Osteocyte (in vitro differentiated cells): ENCODE measurements at regions not wholly inside any gene's neighbourhood (a gene's known extent, or its start where the extent isn't known, plus 50 kb on each side); places are given as distances from the start of the nearest gene placed in this dataset.

Experiments used
- DNase-seq: peaks from one replicate; pipeline ENCODE4 v3.0.0; 2021; ENCODE audit warnings: mixed read lengths; ENCODE audit not compliant: unreplicated experiment; ENCODE audit errors: extremely low spot score
- H3K27ac Mint-ChIP-seq: one replicate; pipeline ENCODE4 v1.8.0; 2021; ENCODE audit warnings: mild to moderate bottlenecking, mixed read lengths; ENCODE audit not compliant: unreplicated experiment
- H3K27me3 Mint-ChIP-seq: one replicate; pipeline ENCODE4 v1.8.0; 2021; ENCODE audit warnings: mixed read lengths; ENCODE audit not compliant: unreplicated experiment
- H3K36me3 Mint-ChIP-seq: one replicate; pipeline ENCODE4 v1.8.0; 2021; ENCODE audit warnings: mixed read lengths; ENCODE audit not compliant: unreplicated experiment
- H3K4me1 Mint-ChIP-seq: one replicate; pipeline ENCODE4 v1.8.0; 2021; ENCODE audit warnings: mixed read lengths; ENCODE audit not compliant: unreplicated experiment
- H3K4me3 Mint-ChIP-seq: one replicate; pipeline ENCODE4 v1.8.0; 2021; ENCODE audit warnings: mild to moderate bottlenecking, moderate library complexity, mixed read lengths; ENCODE audit not compliant: unreplicated experiment
- H3K9me3 Mint-ChIP-seq: one replicate; pipeline ENCODE4 v1.8.0; 2021; ENCODE audit warnings: mixed read lengths; ENCODE audit not compliant: unreplicated experiment
- CTCF ChIP-seq: fragments of 200-600 bp; sonication (generic); IDR thresholded peaks from 2 replicates; pipeline ENCODE4 v1.5.0; 2021; ENCODE audit warnings: antibody characterized with exemption, mild to moderate bottlenecking, moderate library complexity

GRCh38 chrX:144648788-144649187 lies 598.5 kb upstream of the SPANXN1 start:
- TF ChIP-seq CTCF = no peak
- Mint-ChIP-seq H3K4me3 (no peak overlapping the region), H3K27me3 (no peaks in the 10 kb centered on the region), H3K4me1 (no peaks in the 10 kb centered on the region), H3K36me3 (no peaks in the 10 kb centered on the region), H3K27ac (no peak overlapping the region), H3K9me3 (peaks cover 37% of the 10 kb centered on the region)
- DNase-seq = no peak

GRCh38 chrX:144681501-144681900 lies 565.8 kb upstream of the SPANXN1 start:
- DNase-seq = no peak
- Mint-ChIP-seq H3K27me3 (no peaks in the 10 kb centered on the region), H3K9me3 (peaks cover 24% of the 10 kb centered on the region), H3K36me3 (no peaks in the 10 kb centered on the region), H3K27ac (no peak overlapping the region), H3K4me1 (no peaks in the 10 kb centered on the region), H3K4me3 (no peak overlapping the region)
- TF ChIP-seq CTCF = no peak

GRCh38 chrX:144683247-144683646 lies 564.1 kb upstream of the SPANXN1 start:
- no peak for TF ChIP-seq CTCF
- no peak for DNase-seq
- no peaks in the 10 kb centered on the region for H3K36me3 Mint-ChIP-seq
- H3K27me3 Mint-ChIP-seq = no peaks in the 10 kb centered on the region
- peak overlapping the region; percentile 12 for H3K27ac Mint-ChIP-seq
- no peak overlapping the region for H3K4me3 Mint-ChIP-seq
- no peaks in the 10 kb centered on the region for H3K4me1 Mint-ChIP-seq
- H3K9me3 Mint-ChIP-seq = peaks cover 28% of the 10 kb centered on the region

GRCh38 chrX:144709841-144710240 lies 537.5 kb upstream of the SPANXN1 start:
- Mint-ChIP-seq H3K4me3 (no peak overlapping the region), H3K36me3 (no peaks in the 10 kb centered on the region), H3K27ac (no peak overlapping the region), H3K27me3 (no peaks in the 10 kb centered on the region), H3K9me3 (peaks cover 26% of the 10 kb centered on the region), H3K4me1 (no peaks in the 10 kb centered on the region)
- no peak for DNase-seq
- no peak for TF ChIP-seq CTCF

- TF ChIP-seq CTCF = no peak
- no peak for DNase-seq
- H3K27ac Mint-ChIP-seq = no peak overlapping the region
- no peaks in the 10 kb centered on the region for H3K36me3 Mint-ChIP-seq
- H3K27me3 Mint-ChIP-seq = no peaks in the 10 kb centered on the region
- peaks cover 30% of the 10 kb centered on the region for H3K9me3 Mint-ChIP-seq
- H3K4me1 Mint-ChIP-seq = no peaks in the 10 kb centered on the region
- H3K4me3 Mint-ChIP-seq = no peak overlapping the region
Observed at GRCh38 chrX:144715337-144715736, 532.0 kb upstream of the SPANXN1 start.
